ENCODE measurements at regions not wholly inside any gene's neighbourhood (a gene's known extent, or its start where the extent isn't known, plus 50 kb on each side); places are given as distances from the start of the nearest gene placed in this dataset.

DNA sequence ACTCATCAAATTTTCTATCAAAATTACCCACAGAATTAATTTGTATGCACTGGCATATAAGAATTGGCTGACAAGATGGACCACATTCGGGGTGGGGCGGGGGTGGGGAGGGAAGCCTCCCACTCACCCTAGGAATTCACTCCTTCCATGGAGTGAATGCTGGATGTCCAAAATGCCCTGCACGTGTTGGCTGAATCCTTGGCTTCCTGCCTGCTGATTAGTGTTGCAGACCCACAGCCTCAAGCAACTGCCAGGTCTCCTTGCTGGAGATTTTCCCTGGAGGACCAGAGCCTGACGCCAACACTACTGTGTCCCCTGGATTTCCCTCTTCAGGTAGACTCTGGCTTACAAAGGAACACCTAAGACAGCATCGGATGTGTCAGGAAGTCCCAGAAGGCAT is 575.7 kb upstream of the CDH11 start:
- no peak for TF ChIP-seq CBX3 (IDR thresholded peaks at IDR 0.05; ENCODE audit: low read depth)
- no peak for TF ChIP-seq SIN3A (IDR thresholded peaks at IDR 0.05; ENCODE audit: low read depth)
- no peak for TF ChIP-seq EGR1 (IDR thresholded peaks at IDR 0.05; ENCODE audit: low read depth)
- TF ChIP-seq ELF1 (IDR thresholded peaks at IDR 0.05; ENCODE audit: borderline replicate concordance, low read depth): no peak
- TF ChIP-seq, protein P1, sequence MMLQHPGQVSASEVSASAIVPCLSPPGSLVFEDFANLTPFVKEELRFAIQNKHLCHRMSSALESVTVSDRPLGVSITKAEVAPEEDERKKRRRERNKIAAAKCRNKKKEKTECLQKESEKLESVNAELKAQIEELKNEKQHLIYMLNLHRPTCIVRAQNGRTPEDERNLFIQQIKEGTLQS (IDR thresholded peaks at IDR 0.05): no peak
- TF ChIP-seq, protein P2, sequence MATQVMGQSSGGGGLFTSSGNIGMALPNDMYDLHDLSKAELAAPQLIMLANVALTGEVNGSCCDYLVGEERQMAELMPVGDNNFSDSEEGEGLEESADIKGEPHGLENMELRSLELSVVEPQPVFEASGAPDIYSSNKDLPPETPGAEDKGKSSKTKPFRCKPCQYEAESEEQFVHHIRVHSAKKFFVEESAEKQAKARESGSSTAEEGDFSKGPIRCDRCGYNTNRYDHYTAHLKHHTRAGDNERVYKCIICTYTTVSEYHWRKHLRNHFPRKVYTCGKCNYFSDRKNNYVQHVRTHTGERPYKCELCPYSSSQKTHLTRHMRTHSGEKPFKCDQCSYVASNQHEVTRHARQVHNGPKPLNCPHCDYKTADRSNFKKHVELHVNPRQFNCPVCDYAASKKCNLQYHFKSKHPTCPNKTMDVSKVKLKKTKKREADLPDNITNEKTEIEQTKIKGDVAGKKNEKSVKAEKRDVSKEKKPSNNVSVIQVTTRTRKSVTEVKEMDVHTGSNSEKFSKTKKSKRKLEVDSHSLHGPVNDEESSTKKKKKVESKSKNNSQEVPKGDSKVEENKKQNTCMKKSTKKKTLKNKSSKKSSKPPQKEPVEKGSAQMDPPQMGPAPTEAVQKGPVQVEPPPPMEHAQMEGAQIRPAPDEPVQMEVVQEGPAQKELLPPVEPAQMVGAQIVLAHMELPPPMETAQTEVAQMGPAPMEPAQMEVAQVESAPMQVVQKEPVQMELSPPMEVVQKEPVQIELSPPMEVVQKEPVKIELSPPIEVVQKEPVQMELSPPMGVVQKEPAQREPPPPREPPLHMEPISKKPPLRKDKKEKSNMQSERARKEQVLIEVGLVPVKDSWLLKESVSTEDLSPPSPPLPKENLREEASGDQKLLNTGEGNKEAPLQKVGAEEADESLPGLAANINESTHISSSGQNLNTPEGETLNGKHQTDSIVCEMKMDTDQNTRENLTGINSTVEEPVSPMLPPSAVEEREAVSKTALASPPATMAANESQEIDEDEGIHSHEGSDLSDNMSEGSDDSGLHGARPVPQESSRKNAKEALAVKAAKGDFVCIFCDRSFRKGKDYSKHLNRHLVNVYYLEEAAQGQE (IDR thresholded peaks at IDR 0.05; ENCODE audit: low read depth): no peak
- TF ChIP-seq SP1 (IDR thresholded peaks at IDR 0.05; ENCODE audit: low read depth): no peak
- TF ChIP-seq ZNF274 (IDR thresholded peaks at IDR 0.05; ENCODE audit: low read depth, low read length): no peak
- no peak for TF ChIP-seq TCF7L2 (IDR thresholded peaks at IDR 0.05; ENCODE audit: borderline replicate concordance, extremely low read depth, insufficient read depth, insufficient read length)
- TF ChIP-seq, protein P3, sequence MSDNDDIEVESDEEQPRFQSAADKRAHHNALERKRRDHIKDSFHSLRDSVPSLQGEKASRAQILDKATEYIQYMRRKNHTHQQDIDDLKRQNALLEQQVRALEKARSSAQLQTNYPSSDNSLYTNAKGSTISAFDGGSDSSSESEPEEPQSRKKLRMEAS (IDR thresholded peaks at IDR 0.05): no peak
- no peak for TF ChIP-seq JUND (IDR thresholded peaks at IDR 0.05)
- TF ChIP-seq, protein P4, sequence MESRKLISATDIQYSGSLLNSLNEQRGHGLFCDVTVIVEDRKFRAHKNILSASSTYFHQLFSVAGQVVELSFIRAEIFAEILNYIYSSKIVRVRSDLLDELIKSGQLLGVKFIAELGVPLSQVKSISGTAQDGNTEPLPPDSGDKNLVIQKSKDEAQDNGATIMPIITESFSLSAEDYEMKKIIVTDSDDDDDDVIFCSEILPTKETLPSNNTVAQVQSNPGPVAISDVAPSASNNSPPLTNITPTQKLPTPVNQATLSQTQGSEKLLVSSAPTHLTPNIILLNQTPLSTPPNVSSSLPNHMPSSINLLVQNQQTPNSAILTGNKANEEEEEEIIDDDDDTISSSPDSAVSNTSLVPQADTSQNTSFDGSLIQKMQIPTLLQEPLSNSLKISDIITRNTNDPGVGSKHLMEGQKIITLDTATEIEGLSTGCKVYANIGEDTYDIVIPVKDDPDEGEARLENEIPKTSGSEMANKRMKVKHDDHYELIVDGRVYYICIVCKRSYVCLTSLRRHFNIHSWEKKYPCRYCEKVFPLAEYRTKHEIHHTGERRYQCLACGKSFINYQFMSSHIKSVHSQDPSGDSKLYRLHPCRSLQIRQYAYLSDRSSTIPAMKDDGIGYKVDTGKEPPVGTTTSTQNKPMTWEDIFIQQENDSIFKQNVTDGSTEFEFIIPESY (IDR thresholded peaks at IDR 0.05; ENCODE audit: extremely low read depth, insufficient replicate concordance, low read length): no peak
- no peak for TF ChIP-seq EZH2 (IDR thresholded peaks at IDR 0.05)
- TF ChIP-seq POLR2AphosphoS5 (IDR thresholded peaks at IDR 0.05; ENCODE audit: low read depth, low read length): no peak
- TF ChIP-seq CEBPB (IDR thresholded peaks at IDR 0.05; ENCODE audit: low read depth): no peak
- TF ChIP-seq SRF (IDR thresholded peaks at IDR 0.05; ENCODE audit: low read depth): no peak
- TF ChIP-seq FOSL1 (IDR thresholded peaks at IDR 0.05; ENCODE audit: low read depth): no peak
- TF ChIP-seq YY1 (IDR thresholded peaks at IDR 0.05; ENCODE audit: extremely low read depth, insufficient replicate concordance, low read depth, low read length): no peak
- no peak for TF ChIP-seq EZH2phosphoT487 (IDR thresholded peaks at IDR 0.05; ENCODE audit: borderline replicate concordance)
- Histone ChIP-seq H3K4me1 (ENCODE audit: control insufficient read depth in 1 of 2, insufficient read depth in 2 of 2, low read length in 2 of 2) (no peaks in the 10 kb centered on the region), H3K9me3 (ENCODE audit: control insufficient read depth in 1 of 2, insufficient read depth in 1 of 2, low read depth in 1 of 2, low read length in 2 of 2) (no peaks in the 10 kb centered on the region), H3K79me2 (ENCODE audit: insufficient read depth, low read length) (no peaks in the 10 kb centered on the region), H3K27me3 (ENCODE audit: insufficient read depth, low read length) (no peaks in the 10 kb centered on the region), H3K9ac (ENCODE audit: low read length) (no peak overlapping the region), H3K27ac (ENCODE audit: low read depth, low read length) (no peak overlapping the region), H3K4me3 (replicated peaks in 1 of 2; ENCODE audit: low read depth in 1 of 2, low read length in 2 of 2) (no peak overlapping the region), H4K20me1 (ENCODE audit: insufficient read depth) (no peaks in the 10 kb centered on the region), H3K36me3 (ENCODE audit: control insufficient read depth in 1 of 2, insufficient read depth in 2 of 2, low read length in 2 of 2) (no peaks in the 10 kb centered on the region), H3K4me2 (ENCODE audit: low read length) (no peak overlapping the region), H3K9me2 (ENCODE audit: insufficient read depth) (no peaks in the 10 kb centered on the region), H2AFZ (ENCODE audit: low read depth, low read length, poor library complexity, severe bottlenecking) (no peak overlapping the region)
- DNase-seq (ENCODE audit: low read depth, low spot score) (no peak), ATAC-seq (no peak)
- RAD21 ChIA-PET (ENCODE audit: low non-redundant PET in 1 of 2, low total read pairs in 2 of 2, uncharacterized antibody in 2 of 2, unreplicated experiment in 2 of 2): no interaction called here
- POLR2A ChIA-PET: no interaction called here
- CTCF ChIA-PET: no interaction called here
- intact Hi-C loops (cut with micrococcal nuclease): no loop called here
- BruUV-seq (replicated peaks): no TSS peak
